ENCODE measurements at regions not wholly inside any gene's neighbourhood (a gene's known extent, or its start where the extent isn't known, plus 50 kb on each side); places are given as distances from the start of the nearest gene placed in this dataset.

- H3K23ac ChIP-seq (ENCODE audit: low read depth, low read length, poor library complexity) = no peak overlapping the region
- H3K36me3 ChIP-seq (replicated peaks in 1 of 2; ENCODE audit: control insufficient read depth in 2 of 2, insufficient read depth in 2 of 2, low read length in 2 of 2) = no peaks in the 10 kb centered on the region
- no CpG with 5 or more reads among the region's 4 CpGs for WGBS, 2 donors (ENCODE audit: extremely low coverage in 2 of 2, insufficient read length in 2 of 2, insufficient replicate concordance in 1 of 2)
- no peak overlapping the region for H4K8ac ChIP-seq (ENCODE audit: low read depth, low read length)
- H2BK12ac ChIP-seq (ENCODE audit: low read length) = no peak overlapping the region
- no peak for DNase-seq (ENCODE audit: low spot score)
- H3K9ac ChIP-seq (ENCODE audit: low read depth, low read length, poor library complexity) = no peak overlapping the region
- H3K18ac ChIP-seq (ENCODE audit: low read length) = no peak overlapping the region
- H3K27ac ChIP-seq (replicated peaks; ENCODE audit: low read length) = no peak overlapping the region
- no peak overlapping the region for H3K4me3 ChIP-seq (ENCODE audit: low read length in 2 of 2)
- no peak overlapping the region for H3K14ac ChIP-seq (ENCODE audit: low read length)
- H4K91ac ChIP-seq (ENCODE audit: low read depth, low read length, poor library complexity) = no peak overlapping the region
- peaks cover 0 to 1% of the 10 kb centered on the region in 2 donors for H3K4me1 ChIP-seq (ENCODE audit: control insufficient read depth in 2 of 2, insufficient read depth in 1 of 2, low read depth in 1 of 2, low read length in 2 of 2)
- H3K4me2 ChIP-seq (ENCODE audit: insufficient read depth, low read length, poor library complexity, severe bottlenecking) = no peak overlapping the region
- no peak overlapping the region for H2BK5ac ChIP-seq (ENCODE audit: low read length)
- H2AFZ ChIP-seq (ENCODE audit: low read length) = no peak overlapping the region
- H3K4ac ChIP-seq (ENCODE audit: low read length) = no peak overlapping the region
- H3K9me3 ChIP-seq (replicated peaks in 1 of 2; ENCODE audit: control insufficient read depth in 2 of 2, insufficient read depth in 1 of 2, low read depth in 1 of 2, low read length in 2 of 2) = peaks cover 0 to 2% of the 10 kb centered on the region in 2 donors
- H2BK120ac ChIP-seq (ENCODE audit: low read depth, low read length) = no peak overlapping the region
- no peak overlapping the region for H2BK15ac ChIP-seq (ENCODE audit: low read length)
- H3K27me3 ChIP-seq (ENCODE audit: control insufficient read depth in 3 of 3, insufficient read depth in 3 of 3, low read depth in 1 of 3, low read length in 3 of 3) = peaks cover 0 to 2% (median 0%) of the 10 kb centered on the region in 3 experiments
- H2AK5ac ChIP-seq (ENCODE audit: low read depth, low read length) = no peak overlapping the region
- no peaks in the 10 kb centered on the region for H3K79me1 ChIP-seq (ENCODE audit: low read depth, low read length)
Measured at GRCh38 chr20:17850684-17851026, 117.9 kb downstream of the SNX5 start.

- Histone ChIP-seq H3K18ac (ENCODE audit: low read length) (no peak overlapping the region), H2BK15ac (ENCODE audit: low read length) (no peak overlapping the region), H3K27ac (replicated peaks; ENCODE audit: low read length) (no peak overlapping the region), H3K27me3 (ENCODE audit: control insufficient read depth in 3 of 3, insufficient read depth in 3 of 3, low read depth in 1 of 3, low read length in 3 of 3) (peaks cover 0 to 2% (median 0%) of the 10 kb centered on the region in 3 experiments), H3K14ac (ENCODE audit: low read length) (no peak overlapping the region), H3K4me3 (ENCODE audit: low read length in 2 of 2) (no peak overlapping the region), H2BK5ac (ENCODE audit: low read length) (no peak overlapping the region), H3K9ac (ENCODE audit: low read depth, low read length, poor library complexity) (no peak overlapping the region), H2AFZ (ENCODE audit: low read length) (peak overlapping the region; percentile 12), H2BK12ac (ENCODE audit: low read length) (no peak overlapping the region), H3K23ac (ENCODE audit: low read depth, low read length, poor library complexity) (no peak overlapping the region), H4K91ac (ENCODE audit: low read depth, low read length, poor library complexity) (no peak overlapping the region), H3K4ac (ENCODE audit: low read length) (no peak overlapping the region), H3K4me1 (ENCODE audit: control insufficient read depth in 2 of 2, insufficient read depth in 1 of 2, low read depth in 1 of 2, low read length in 2 of 2) (peaks cover 0 to 1% of the 10 kb centered on the region in 2 donors), H3K4me2 (ENCODE audit: insufficient read depth, low read length, poor library complexity, severe bottlenecking) (no peak overlapping the region), H3K36me3 (replicated peaks in 1 of 2; ENCODE audit: control insufficient read depth in 2 of 2, insufficient read depth in 2 of 2, low read length in 2 of 2) (no peaks in the 10 kb centered on the region), H4K8ac (ENCODE audit: low read depth, low read length) (no peak overlapping the region), H3K79me1 (ENCODE audit: low read depth, low read length) (no peaks in the 10 kb centered on the region), H2AK5ac (ENCODE audit: low read depth, low read length) (no peak overlapping the region), H2BK120ac (ENCODE audit: low read depth, low read length) (no peak overlapping the region), H3K9me3 (replicated peaks in 1 of 2; ENCODE audit: control insufficient read depth in 2 of 2, insufficient read depth in 1 of 2, low read depth in 1 of 2, low read length in 2 of 2) (peaks cover 0 to 2% of the 10 kb centered on the region in 2 donors)
- no peak for DNase-seq (ENCODE audit: low spot score)
- no CpG with 5 or more reads among the region's 15 CpGs for WGBS, 2 donors (ENCODE audit: extremely low coverage in 2 of 2, insufficient read length in 2 of 2, insufficient replicate concordance in 1 of 2)
Measured at GRCh38 chr20:17849901-17850683, 118.5 kb downstream of the SNX5 start.

- no peaks in the 10 kb centered on the region for H3K36me3 ChIP-seq (replicated peaks in 1 of 2; ENCODE audit: control insufficient read depth in 2 of 2, insufficient read depth in 2 of 2, low read length in 2 of 2)
Measured at GRCh38 chr20:17849138-17849900, 119.3 kb downstream of the SNX5 start.

More at GRCh38 chr20:17849138-17849900, 119.3 kb downstream of the SNX5 start:
- peaks cover 0 to 1% of the 10 kb centered on the region in 2 donors for H3K4me1 ChIP-seq (ENCODE audit: control insufficient read depth in 2 of 2, insufficient read depth in 1 of 2, low read depth in 1 of 2, low read length in 2 of 2)
- H2BK12ac ChIP-seq (ENCODE audit: low read length) = no peak overlapping the region
- H2BK5ac ChIP-seq (ENCODE audit: low read length) = no peak overlapping the region
- H3K4ac ChIP-seq (ENCODE audit: low read length) = no peak overlapping the region
- H2BK120ac ChIP-seq (ENCODE audit: low read depth, low read length) = no peak overlapping the region
- H3K4me2 ChIP-seq (ENCODE audit: insufficient read depth, low read length, poor library complexity, severe bottlenecking) = no peak overlapping the region
- no peaks in the 10 kb centered on the region for H3K79me1 ChIP-seq (ENCODE audit: low read depth, low read length)
- no CpG with 5 or more reads among the region's 6 CpGs for whole genome bisulfite sequencing, 2 donors (ENCODE audit: extremely low coverage in 2 of 2, insufficient read length in 2 of 2, insufficient replicate concordance in 1 of 2)
- H3K27me3 ChIP-seq (ENCODE audit: control insufficient read depth in 3 of 3, insufficient read depth in 3 of 3, low read depth in 1 of 3, low read length in 3 of 3) = peaks cover 0 to 2% (median 0%) of the 10 kb centered on the region in 3 experiments
- H3K14ac ChIP-seq (ENCODE audit: low read length) = no peak overlapping the region
- H3K27ac ChIP-seq (replicated peaks; ENCODE audit: low read length) = no peak overlapping the region
- no peak overlapping the region for H3K4me3 ChIP-seq (ENCODE audit: low read length in 2 of 2)
- H3K18ac ChIP-seq (ENCODE audit: low read length) = no peak overlapping the region
- H3K9me3 ChIP-seq (replicated peaks in 1 of 2; ENCODE audit: control insufficient read depth in 2 of 2, insufficient read depth in 1 of 2, low read depth in 1 of 2, low read length in 2 of 2) = peaks cover 0 to 2% of the 10 kb centered on the region in 2 donors
- no peak overlapping the region for H2BK15ac ChIP-seq (ENCODE audit: low read length)
- no peak for DNase-seq (ENCODE audit: low spot score)
- no peak overlapping the region for H4K8ac ChIP-seq (ENCODE audit: low read depth, low read length)
- H4K91ac ChIP-seq (ENCODE audit: low read depth, low read length, poor library complexity) = no peak overlapping the region
- no peak overlapping the region for H2AK5ac ChIP-seq (ENCODE audit: low read depth, low read length)
- no peak overlapping the region for H2AFZ ChIP-seq (ENCODE audit: low read length)
- no peak overlapping the region for H3K9ac ChIP-seq (ENCODE audit: low read depth, low read length, poor library complexity)
- no peak overlapping the region for H3K23ac ChIP-seq (ENCODE audit: low read depth, low read length, poor library complexity)

Data from neuronal stem cell (in vitro differentiated cells).